DOHH2 (cell line): ENCODE measurements at regions not wholly inside any gene's neighbourhood (a gene's known extent, or its start where the extent isn't known, plus 50 kb on each side); places are given as distances from the start of the nearest gene placed in this dataset.

ENCODE experiments used
- H3F3A ChIP-seq: fragments of 200-600 bp; sonication (generic), shearing (Covaris generic); 2 replicates; pipeline ENCODE4 v1.6.0; 2016; ENCODE audit warnings: antibody characterized with exemption, mild to moderate bottlenecking; ENCODE audit not compliant: control insufficient read depth, insufficient read depth
- H3K27ac ChIP-seq: fragments of 200-600 bp; sonication (generic); 2 replicates; pipeline ENCODE4 v1.5.1; 2014; ENCODE audit warnings: low read depth, mild to moderate bottlenecking, low read length, moderate library complexity
- H3K27me3 ChIP-seq: fragments of 200-600 bp; sonication (generic); 2 replicates; pipeline ENCODE4 v1.6.1; 2014; ENCODE audit warnings: mild to moderate bottlenecking, low read length, mixed read lengths; ENCODE audit not compliant: control insufficient read depth
- H3K36me3 ChIP-seq: fragments of 200-600 bp; sonication (generic); 2 replicates; pipeline ENCODE4 v1.6.1; 2014; ENCODE audit warnings: mild to moderate bottlenecking, low read length, moderate library complexity, mixed read lengths; ENCODE audit not compliant: control insufficient read depth
- H3K4me1 ChIP-seq: fragments of 200-600 bp; sonication (generic); 2 replicates; pipeline ENCODE4 v1.6.1; 2014; ENCODE audit warnings: mild to moderate bottlenecking, low read length, mixed read lengths; ENCODE audit not compliant: control insufficient read depth
- H3K4me2 ChIP-seq: fragments of 200-600 bp; sonication (generic); 2 replicates; pipeline ENCODE4 v1.6.0; 2014; ENCODE audit warnings: mild to moderate bottlenecking, low read length, moderate library complexity
- H3K4me3 ChIP-seq: fragments of 200-600 bp; sonication (generic); 2 replicates; pipeline ENCODE4 v1.5.1; 2014; ENCODE audit warnings: mild to moderate bottlenecking, low read length, mixed read lengths
- H3K79me2 ChIP-seq: fragments of 200-600 bp; sonication (generic); 2 replicates; pipeline ENCODE4 v1.6.1; 2014; ENCODE audit warnings: mild to moderate bottlenecking, low read length, mixed read lengths; ENCODE audit not compliant: control insufficient read depth
- H3K9me2 ChIP-seq: fragments of 200-600 bp; sonication (generic); replicated peaks from 2 replicates; pipeline ENCODE4 v1.6.1; 2014; ENCODE audit warnings: mild to moderate bottlenecking, low read length, mixed read lengths; ENCODE audit not compliant: control insufficient read depth
- H3K9me3 ChIP-seq: fragments of 200-600 bp; sonication (generic); 2 replicates; pipeline ENCODE4 v1.6.1; 2014; ENCODE audit warnings: antibody characterized with exemption, low read length, mixed read lengths; ENCODE audit not compliant: control insufficient read depth, insufficient read depth
- H4K20me1 ChIP-seq: fragments of 200-600 bp; sonication (generic); 2 replicates; pipeline ENCODE4 v1.6.0; 2014; ENCODE audit warnings: low read depth, mild to moderate bottlenecking, antibody characterized with exemption, low read length, moderate library complexity; ENCODE audit not compliant: control insufficient read depth, insufficient read depth
- CTCF ChIP-seq: fragments of 200-600 bp; sonication (generic); IDR thresholded peaks from one replicate; pipeline ENCODE4 v1.5.1; 2014; ENCODE audit warnings: antibody characterized with exemption, mild to moderate bottlenecking, low read depth, low read length; ENCODE audit not compliant: poor library complexity, severe bottlenecking
- EZH2phosphoT487 ChIP-seq: fragments of 200-600 bp; sonication (generic); IDR thresholded peaks from 2 replicates; pipeline ENCODE4 v1.6.1; 2017; ENCODE audit warnings: borderline replicate concordance, mild to moderate bottlenecking, antibody characterized with exemption, low read length, moderate library complexity, mixed read lengths

GRCh38 chr9:7984203-7984602 lies 184.6 kb upstream of the DMAC1 start:
- Histone ChIP-seq H3K79me2 (no peaks in the 10 kb centered on the region), H4K20me1 (no peaks in the 10 kb centered on the region), H3K4me1 (peaks cover 31% of the 10 kb centered on the region), H3K27ac (no peak overlapping the region), H3F3A (no peaks in the 10 kb centered on the region), H3K9me2 (no peaks in the 10 kb centered on the region), H3K4me3 (no peak overlapping the region), H3K27me3 (no peaks in the 10 kb centered on the region), H3K4me2 (no peak overlapping the region), H3K36me3 (no peaks in the 10 kb centered on the region), H3K9me3 (no peaks in the 10 kb centered on the region)
- TF ChIP-seq EZH2phosphoT487 (no peak), CTCF (no peak)

- Histone ChIP-seq H3K4me3 (no peak overlapping the region), H3F3A (no peaks in the 10 kb centered on the region), H4K20me1 (no peaks in the 10 kb centered on the region), H3K4me2 (no peak overlapping the region), H3K4me1 (peaks cover 27% of the 10 kb centered on the region), H3K9me3 (no peaks in the 10 kb centered on the region), H3K27me3 (no peaks in the 10 kb centered on the region), H3K27ac (no peak overlapping the region), H3K36me3 (no peaks in the 10 kb centered on the region), H3K79me2 (no peaks in the 10 kb centered on the region), H3K9me2 (no peaks in the 10 kb centered on the region)
- TF ChIP-seq CTCF, result no peak
- TF ChIP-seq EZH2phosphoT487, result no peak
Observed at GRCh38 chr9:7983490-7983889, 183.9 kb upstream of the DMAC1 start.

- no peaks in the 10 kb centered on the region for H3F3A ChIP-seq
- no peak overlapping the region for H3K27ac ChIP-seq
Observed at GRCh38 chr9:7982907-7983306, 183.3 kb upstream of the DMAC1 start.

More at GRCh38 chr9:7982907-7983306, 183.3 kb upstream of the DMAC1 start:
- Histone ChIP-seq H3K9me3 (no peaks in the 10 kb centered on the region), H3K36me3 (no peaks in the 10 kb centered on the region; the same call in 1 of the 2 replicates), H3K4me1 (peaks cover 33% of the 10 kb centered on the region), H4K20me1 (no peaks in the 10 kb centered on the region), H3K4me2 (no peak overlapping the region), H3K79me2 (no peaks in the 10 kb centered on the region), H3K9me2 (no peaks in the 10 kb centered on the region), H3K4me3 (no peak overlapping the region), H3K27me3 (no peaks in the 10 kb centered on the region)
- TF ChIP-seq EZH2phosphoT487 (no peak), CTCF (no peak)
